ENCODE measurements at regions not wholly inside any gene's neighbourhood (a gene's known extent, or its start where the extent isn't known, plus 50 kb on each side); places are given as distances from the start of the nearest gene placed in this dataset.

DNA sequence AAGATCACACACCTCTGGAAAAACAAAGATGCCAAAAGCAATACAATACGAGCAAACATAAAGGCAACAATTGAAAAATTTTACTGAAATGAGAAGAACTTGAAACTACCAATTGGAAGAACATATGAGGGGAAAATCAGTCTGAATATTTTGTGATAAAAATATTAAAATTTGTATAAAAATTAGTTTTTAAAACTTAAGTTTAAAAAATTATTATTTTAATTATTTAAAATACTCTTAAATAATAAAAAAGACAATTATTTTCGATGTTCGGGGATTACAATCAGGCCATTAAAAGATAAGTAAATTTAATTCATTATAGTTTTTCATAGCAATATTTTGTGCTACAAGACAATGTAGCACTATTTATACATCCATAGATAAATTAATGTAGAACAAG, 1239.3 kb downstream of the AMY1C start:
- TF ChIP-seq, protein P1, sequence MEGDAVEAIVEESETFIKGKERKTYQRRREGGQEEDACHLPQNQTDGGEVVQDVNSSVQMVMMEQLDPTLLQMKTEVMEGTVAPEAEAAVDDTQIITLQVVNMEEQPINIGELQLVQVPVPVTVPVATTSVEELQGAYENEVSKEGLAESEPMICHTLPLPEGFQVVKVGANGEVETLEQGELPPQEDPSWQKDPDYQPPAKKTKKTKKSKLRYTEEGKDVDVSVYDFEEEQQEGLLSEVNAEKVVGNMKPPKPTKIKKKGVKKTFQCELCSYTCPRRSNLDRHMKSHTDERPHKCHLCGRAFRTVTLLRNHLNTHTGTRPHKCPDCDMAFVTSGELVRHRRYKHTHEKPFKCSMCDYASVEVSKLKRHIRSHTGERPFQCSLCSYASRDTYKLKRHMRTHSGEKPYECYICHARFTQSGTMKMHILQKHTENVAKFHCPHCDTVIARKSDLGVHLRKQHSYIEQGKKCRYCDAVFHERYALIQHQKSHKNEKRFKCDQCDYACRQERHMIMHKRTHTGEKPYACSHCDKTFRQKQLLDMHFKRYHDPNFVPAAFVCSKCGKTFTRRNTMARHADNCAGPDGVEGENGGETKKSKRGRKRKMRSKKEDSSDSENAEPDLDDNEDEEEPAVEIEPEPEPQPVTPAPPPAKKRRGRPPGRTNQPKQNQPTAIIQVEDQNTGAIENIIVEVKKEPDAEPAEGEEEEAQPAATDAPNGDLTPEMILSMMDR (IDR thresholded peaks at IDR 0.05), result no peak
- TF ChIP-seq POLR2AphosphoS5 (IDR thresholded peaks at IDR 0.05; ENCODE audit: low read depth, low read length), result no peak

All from Panc1 (cell line).